ENCODE measurements at regions not wholly inside any gene's neighbourhood (a gene's known extent, or its start where the extent isn't known, plus 50 kb on each side); places are given as distances from the start of the nearest gene placed in this dataset.

DNA sequence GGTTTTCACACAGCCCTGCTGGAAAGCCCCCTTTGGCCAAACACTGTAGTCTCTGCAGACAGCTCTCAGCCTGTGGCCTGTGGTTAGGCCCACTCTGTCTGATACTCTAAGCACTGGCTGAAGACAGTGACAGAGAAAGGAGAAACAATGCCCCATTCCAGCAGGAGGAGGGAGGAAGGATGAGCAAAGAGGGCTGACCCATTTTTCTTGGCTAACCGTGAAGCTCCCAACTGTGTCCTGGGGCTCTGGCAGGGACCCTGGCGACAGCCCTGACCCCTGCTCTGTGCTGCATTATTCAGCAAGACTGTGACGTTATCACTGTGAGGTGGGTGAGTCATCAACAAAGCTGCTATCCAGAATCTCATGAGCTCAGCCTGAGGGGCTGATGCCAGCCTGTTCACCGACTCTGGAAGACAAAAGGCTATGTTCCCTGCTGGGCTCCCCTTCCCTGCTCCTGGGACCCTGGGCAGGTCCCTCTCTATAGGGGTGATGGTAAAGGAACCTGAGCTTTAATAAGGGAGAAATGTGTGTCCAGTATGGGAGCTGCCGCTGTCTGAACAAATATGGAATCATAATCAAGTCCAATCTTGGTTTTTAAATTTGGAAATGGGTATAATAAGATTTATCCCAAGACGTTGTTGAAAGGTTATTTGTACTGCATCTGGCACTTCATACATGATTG, 107.0 kb downstream of the RHOU start:
- TF ChIP-seq, protein P1, sequence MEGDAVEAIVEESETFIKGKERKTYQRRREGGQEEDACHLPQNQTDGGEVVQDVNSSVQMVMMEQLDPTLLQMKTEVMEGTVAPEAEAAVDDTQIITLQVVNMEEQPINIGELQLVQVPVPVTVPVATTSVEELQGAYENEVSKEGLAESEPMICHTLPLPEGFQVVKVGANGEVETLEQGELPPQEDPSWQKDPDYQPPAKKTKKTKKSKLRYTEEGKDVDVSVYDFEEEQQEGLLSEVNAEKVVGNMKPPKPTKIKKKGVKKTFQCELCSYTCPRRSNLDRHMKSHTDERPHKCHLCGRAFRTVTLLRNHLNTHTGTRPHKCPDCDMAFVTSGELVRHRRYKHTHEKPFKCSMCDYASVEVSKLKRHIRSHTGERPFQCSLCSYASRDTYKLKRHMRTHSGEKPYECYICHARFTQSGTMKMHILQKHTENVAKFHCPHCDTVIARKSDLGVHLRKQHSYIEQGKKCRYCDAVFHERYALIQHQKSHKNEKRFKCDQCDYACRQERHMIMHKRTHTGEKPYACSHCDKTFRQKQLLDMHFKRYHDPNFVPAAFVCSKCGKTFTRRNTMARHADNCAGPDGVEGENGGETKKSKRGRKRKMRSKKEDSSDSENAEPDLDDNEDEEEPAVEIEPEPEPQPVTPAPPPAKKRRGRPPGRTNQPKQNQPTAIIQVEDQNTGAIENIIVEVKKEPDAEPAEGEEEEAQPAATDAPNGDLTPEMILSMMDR (IDR thresholded peaks at IDR 0.05): no peak
- no peak for TF ChIP-seq EP300 (IDR thresholded peaks at IDR 0.05)
- no peak for TF ChIP-seq POLR2A (IDR thresholded peaks at IDR 0.05)

All from sigmoid colon (tissue), 4 donors.